ENCODE measurements at regions not wholly inside any gene's neighbourhood (a gene's known extent, or its start where the extent isn't known, plus 50 kb on each side); places are given as distances from the start of the nearest gene placed in this dataset.

DNA sequence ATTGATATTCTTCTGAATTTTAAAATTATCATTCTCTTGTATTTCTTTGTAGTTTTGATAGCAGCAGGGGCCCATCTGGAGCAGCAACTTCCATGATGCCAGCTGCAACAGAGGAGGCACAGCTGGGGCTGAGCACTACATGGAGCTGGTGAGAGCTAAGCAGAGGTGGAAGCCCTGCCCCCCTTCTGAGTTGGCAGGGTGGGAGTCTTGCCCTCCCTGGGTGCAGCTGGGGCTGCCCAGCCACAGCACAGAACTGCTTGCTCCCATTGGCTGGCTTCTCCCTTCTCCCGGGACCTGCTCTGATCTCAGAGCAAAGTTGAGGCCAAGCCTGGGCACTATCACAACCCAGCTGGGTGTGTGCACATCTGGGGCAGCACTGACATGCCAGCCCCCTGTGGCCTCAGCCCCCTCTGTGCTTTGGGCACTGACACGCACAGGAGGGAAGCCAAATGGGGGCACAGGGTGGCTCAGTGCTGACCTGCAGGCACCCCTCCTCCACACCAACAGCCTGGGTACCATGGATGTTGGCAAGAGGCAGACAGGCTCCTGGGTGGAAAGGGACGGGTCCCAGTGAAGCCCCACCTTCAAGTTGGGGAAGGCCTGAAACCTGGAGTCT lies 69.1 kb upstream of the EYA4 start:
- ChIA-PET POLR2A (ENCODE audit: partially characterized antibody) (no interaction called here), CTCF (ENCODE audit: partially characterized antibody) (interaction anchor here (0.9 to 1.4 kb wide), 2 partner anchors 19 to 342 kb away, joined by 3 to 4 read pairs; no protein-coding TSS in a partner anchor)
- no peak overlapping the region for H3K27ac ChIP-seq (ENCODE audit: low read depth, low read length)
- no peak overlapping the region for H2BK15ac ChIP-seq (ENCODE audit: low read length)
- no peaks in the 10 kb centered on the region for H3K23me2 ChIP-seq (ENCODE audit: low read depth, low read length)
- no peaks in the 10 kb centered on the region for H3K27me3 ChIP-seq (replicated peaks in 1 of 4; ENCODE audit: control insufficient read depth in 3 of 4, extremely low read depth in 1 of 4, insufficient read depth in 3 of 4, low read length in 3 of 4)
- peaks cover 0 to 6% (median 0%) of the 10 kb centered on the region in 4 experiments; a peak in 1 of 7 replicates for H3K4me1 ChIP-seq (replicated peaks in 1 of 4; ENCODE audit: control insufficient read depth in 3 of 4, insufficient read depth in 4 of 4, low read length in 3 of 4)
- H4K91ac ChIP-seq (replicated peaks; ENCODE audit: insufficient read length, low read length) = no peak overlapping the region
- H3K14ac ChIP-seq (ENCODE audit: insufficient read length) = no peak overlapping the region
- no peak overlapping the region for H2BK12ac ChIP-seq (ENCODE audit: low read depth, low read length)
- H3K36me3 ChIP-seq (ENCODE audit: control insufficient read depth in 2 of 4, insufficient read depth in 4 of 4, low read length in 3 of 4) = no peaks in the 10 kb centered on the region
- H4K5ac ChIP-seq (ENCODE audit: insufficient read length, low read depth, low read length) = no peak overlapping the region
- H3K18ac ChIP-seq (ENCODE audit: extremely low read depth, low read length) = no peak overlapping the region
- no peak overlapping the region for H2AK5ac ChIP-seq (ENCODE audit: low read depth, low read length)
- no peak overlapping the region for H3K4me3 ChIP-seq (ENCODE audit: extremely low read depth in 1 of 4, insufficient read depth in 2 of 4, low read depth in 3 of 4, low read length in 4 of 4)
- TF ChIP-seq RBBP5 (IDR thresholded peaks at IDR 0.05; ENCODE audit: borderline replicate concordance, low read depth, low read length) (no peak), JUN (IDR thresholded peaks at IDR 0.05; ENCODE audit: low read depth, low read length) (no peak), CEBPB (IDR thresholded peaks at IDR 0.05; ENCODE audit: low read depth, low read length) (no peak), POLR2A (IDR thresholded peaks at IDR 0.05; ENCODE audit: control extremely low read depth in 1 of 2, low read depth in 2 of 2, low read length in 2 of 2) (no peak), BCL11A (IDR thresholded peaks at IDR 0.05; ENCODE audit: low read depth in 2 of 2, low read length in 2 of 2) (no peak), JUND (IDR thresholded peaks at IDR 0.05; ENCODE audit: low read length) (no peak), KDM5A (IDR thresholded peaks at IDR 0.05; ENCODE audit: low read length) (no peak), FOSL1 (IDR thresholded peaks at IDR 0.05; ENCODE audit: insufficient read depth, low read depth, low read length) (no peak)
- TF ChIP-seq, protein P1, sequence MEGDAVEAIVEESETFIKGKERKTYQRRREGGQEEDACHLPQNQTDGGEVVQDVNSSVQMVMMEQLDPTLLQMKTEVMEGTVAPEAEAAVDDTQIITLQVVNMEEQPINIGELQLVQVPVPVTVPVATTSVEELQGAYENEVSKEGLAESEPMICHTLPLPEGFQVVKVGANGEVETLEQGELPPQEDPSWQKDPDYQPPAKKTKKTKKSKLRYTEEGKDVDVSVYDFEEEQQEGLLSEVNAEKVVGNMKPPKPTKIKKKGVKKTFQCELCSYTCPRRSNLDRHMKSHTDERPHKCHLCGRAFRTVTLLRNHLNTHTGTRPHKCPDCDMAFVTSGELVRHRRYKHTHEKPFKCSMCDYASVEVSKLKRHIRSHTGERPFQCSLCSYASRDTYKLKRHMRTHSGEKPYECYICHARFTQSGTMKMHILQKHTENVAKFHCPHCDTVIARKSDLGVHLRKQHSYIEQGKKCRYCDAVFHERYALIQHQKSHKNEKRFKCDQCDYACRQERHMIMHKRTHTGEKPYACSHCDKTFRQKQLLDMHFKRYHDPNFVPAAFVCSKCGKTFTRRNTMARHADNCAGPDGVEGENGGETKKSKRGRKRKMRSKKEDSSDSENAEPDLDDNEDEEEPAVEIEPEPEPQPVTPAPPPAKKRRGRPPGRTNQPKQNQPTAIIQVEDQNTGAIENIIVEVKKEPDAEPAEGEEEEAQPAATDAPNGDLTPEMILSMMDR (IDR thresholded peaks at IDR 0.05; ENCODE audit: control extremely low read depth in 1 of 3, insufficient read depth in 1 of 3, low read depth in 1 of 3, low read length in 3 of 3) = no peak
- H2BK5ac ChIP-seq (ENCODE audit: low read depth, low read length) = peak overlapping the region; percentile 21; the same call in 1 of the 2 replicates
- no peak overlapping the region for H4K8ac ChIP-seq (ENCODE audit: extremely low read depth, insufficient read depth, low read length)
- no peak overlapping the region for H3K9ac ChIP-seq (replicated peaks in 1 of 4; ENCODE audit: extremely low read depth in 1 of 4, low read depth in 3 of 4, low read length in 3 of 4)
- H2AFZ ChIP-seq (ENCODE audit: low read length) = no peak overlapping the region
- no peak overlapping the region for H2BK20ac ChIP-seq (ENCODE audit: low read length)
- 70% methylated on average over 3 of the region's 3 CpGs; no CpG with 5 or more reads in 1 of the 2 experiments for WGBS, 2 experiments (ENCODE audit: extremely low coverage in 1 of 2, insufficient coverage in 1 of 2, insufficient read length in 1 of 2, insufficient replicate concordance in 2 of 2, low coverage in 1 of 2, low lambda C conversion rate in 2 of 2, missing lambda C conversion rate in 1 of 2)
- no peaks in the 10 kb centered on the region for H3K79me2 ChIP-seq (ENCODE audit: control insufficient read depth in 1 of 2, insufficient read depth in 2 of 2, low read length in 2 of 2)
- no peaks in the 10 kb centered on the region for H4K20me1 ChIP-seq (replicated peaks in 1 of 2; ENCODE audit: control insufficient read depth in 1 of 2, insufficient read depth in 2 of 2, low read length in 2 of 2)
- DNase-seq (ENCODE audit: low read depth in 1 of 2, low spot score in 2 of 2) (no peak), FAIRE-seq (no peak)
- H3K23ac ChIP-seq (ENCODE audit: insufficient read length) = no peak overlapping the region
- H2BK120ac ChIP-seq (replicated peaks; ENCODE audit: low read depth, low read length) = no peak overlapping the region
- no peak overlapping the region for H3K4ac ChIP-seq (replicated peaks; ENCODE audit: insufficient read length, low read depth, low read length)
- no peaks in the 10 kb centered on the region for H3K79me1 ChIP-seq (ENCODE audit: low read depth, low read length)
- H3K56ac ChIP-seq (replicated peaks; ENCODE audit: insufficient read length, low read depth, low read length) = no peak overlapping the region
- H3K9me3 ChIP-seq (ENCODE audit: insufficient read depth in 2 of 2, low read depth in 1 of 2, low read length in 1 of 2) = peaks cover 9 to 10% of the 10 kb centered on the region in 2 experiments; a peak in 2 of 4 replicates
- H3K4me2 ChIP-seq (ENCODE audit: insufficient read depth in 1 of 2, low read depth in 2 of 2, low read length in 2 of 2) = no peak overlapping the region

All from H1 (cell line).